D721Med (cell line): ENCODE measurements at regions not wholly inside any gene's neighbourhood (a gene's known extent, or its start where the extent isn't known, plus 50 kb on each side); places are given as distances from the start of the nearest gene placed in this dataset.

Experiments
- DNase-seq: peaks from one replicate; pipeline ENCODE4 v3.0.0; 2011; ENCODE audit warnings: low spot score; ENCODE audit not compliant: insufficient read length
- FAIRE-seq: peaks from 2 replicates; lab custom pipeline; 2011; peaks lifted over from hg19 to GRCh38; lab: Jason Lieb, UNC
- CTCF ChIP-seq: IDR thresholded peaks from 2 replicates; pipeline ENCODE4 v1.5.1; 2012; ENCODE audit warnings: mild to moderate bottlenecking, control low read depth; ENCODE audit not compliant: insufficient read depth; ENCODE audit errors: missing control alignments

- TF ChIP-seq CTCF = no peak
- FAIRE-seq = no peak
- DNase-seq = no peak
Measured at GRCh38 chr21:16978309-16978895, 534.4 kb upstream of the CXADR start.

GRCh38 chr21:16979574-16979973, 533.3 kb upstream of the CXADR start:
- FAIRE-seq = no peak
- no peak for TF ChIP-seq CTCF
- DNase-seq = no peak

- DNase-seq (no peak), FAIRE-seq (no peak)
- no peak for TF ChIP-seq CTCF
Measured at GRCh38 chr21:16983420-16983819, 529.4 kb upstream of the CXADR start.

- no peak for FAIRE-seq
- TF ChIP-seq CTCF = no peak
- no peak for DNase-seq
Measured at GRCh38 chr21:16992448-16992847, 520.4 kb upstream of the CXADR start.

- FAIRE-seq = no peak
- DNase-seq = no peak
- TF ChIP-seq CTCF = no peak
Measured at GRCh38 chr21:16993416-16994038, 519.3 kb upstream of the CXADR start.

GRCh38 chr21:17002594-17003257, 510.1 kb upstream of the CXADR start:
- FAIRE-seq (no peak), DNase-seq (no peak)
- no peak for TF ChIP-seq CTCF

- no peak for FAIRE-seq
Measured at GRCh38 chr21:17003258-17003615, 509.6 kb upstream of the CXADR start.

More at GRCh38 chr21:17003258-17003615, 509.6 kb upstream of the CXADR start:
- no peak for DNase-seq
- TF ChIP-seq CTCF = no peak
